ENCODE measurements at regions not wholly inside any gene's neighbourhood (a gene's known extent, or its start where the extent isn't known, plus 50 kb on each side); places are given as distances from the start of the nearest gene placed in this dataset.

DNA sequence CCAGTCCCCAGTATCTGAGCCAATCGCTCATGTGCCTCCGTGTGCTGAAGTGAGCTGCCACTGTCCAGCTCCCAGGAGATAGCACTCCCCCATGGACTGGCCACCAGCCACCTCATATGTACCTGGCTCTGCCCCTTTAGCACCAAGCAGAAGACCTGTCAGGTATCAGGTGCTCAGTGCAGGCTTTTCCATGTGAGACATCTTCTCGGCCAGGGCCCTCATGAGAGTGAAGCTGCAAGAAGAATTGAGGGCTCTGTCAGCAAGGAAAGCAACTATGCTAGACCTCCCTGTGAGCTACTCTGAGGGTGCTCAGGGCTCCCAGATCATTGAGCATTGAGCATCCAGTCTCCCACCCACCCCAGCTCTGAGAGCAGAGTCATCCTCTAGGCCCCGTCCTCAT lies 264.2 kb upstream of the ADAMTS16 start:
- CTCF ChIA-PET: no interaction called here
- intact Hi-C loops (cut with micrococcal nuclease; ENCODE audit: unreplicated experiment): no loop called here
- DNase-seq: no peak
- Mint-ChIP-seq H3K9me3 (ENCODE audit: low read depth, unreplicated experiment) (peaks cover 4% of the 10 kb centered on the region), H3K36me3 (ENCODE audit: insufficient read depth, unreplicated experiment) (no peaks in the 10 kb centered on the region), H3K27ac (ENCODE audit: unreplicated experiment) (no peak overlapping the region), H3K4me1 (ENCODE audit: low read depth, unreplicated experiment) (no peaks in the 10 kb centered on the region), H3K4me3 (ENCODE audit: low read depth, unreplicated experiment) (no peak overlapping the region), H3K27me3 (ENCODE audit: unreplicated experiment) (no peaks in the 10 kb centered on the region)
- BruUV-seq (replicated peaks): no TSS peak
- TF ChIP-seq, protein P1, sequence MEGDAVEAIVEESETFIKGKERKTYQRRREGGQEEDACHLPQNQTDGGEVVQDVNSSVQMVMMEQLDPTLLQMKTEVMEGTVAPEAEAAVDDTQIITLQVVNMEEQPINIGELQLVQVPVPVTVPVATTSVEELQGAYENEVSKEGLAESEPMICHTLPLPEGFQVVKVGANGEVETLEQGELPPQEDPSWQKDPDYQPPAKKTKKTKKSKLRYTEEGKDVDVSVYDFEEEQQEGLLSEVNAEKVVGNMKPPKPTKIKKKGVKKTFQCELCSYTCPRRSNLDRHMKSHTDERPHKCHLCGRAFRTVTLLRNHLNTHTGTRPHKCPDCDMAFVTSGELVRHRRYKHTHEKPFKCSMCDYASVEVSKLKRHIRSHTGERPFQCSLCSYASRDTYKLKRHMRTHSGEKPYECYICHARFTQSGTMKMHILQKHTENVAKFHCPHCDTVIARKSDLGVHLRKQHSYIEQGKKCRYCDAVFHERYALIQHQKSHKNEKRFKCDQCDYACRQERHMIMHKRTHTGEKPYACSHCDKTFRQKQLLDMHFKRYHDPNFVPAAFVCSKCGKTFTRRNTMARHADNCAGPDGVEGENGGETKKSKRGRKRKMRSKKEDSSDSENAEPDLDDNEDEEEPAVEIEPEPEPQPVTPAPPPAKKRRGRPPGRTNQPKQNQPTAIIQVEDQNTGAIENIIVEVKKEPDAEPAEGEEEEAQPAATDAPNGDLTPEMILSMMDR (IDR thresholded peaks at IDR 0.05; ENCODE audit: unreplicated experiment): no peak

DNA sequence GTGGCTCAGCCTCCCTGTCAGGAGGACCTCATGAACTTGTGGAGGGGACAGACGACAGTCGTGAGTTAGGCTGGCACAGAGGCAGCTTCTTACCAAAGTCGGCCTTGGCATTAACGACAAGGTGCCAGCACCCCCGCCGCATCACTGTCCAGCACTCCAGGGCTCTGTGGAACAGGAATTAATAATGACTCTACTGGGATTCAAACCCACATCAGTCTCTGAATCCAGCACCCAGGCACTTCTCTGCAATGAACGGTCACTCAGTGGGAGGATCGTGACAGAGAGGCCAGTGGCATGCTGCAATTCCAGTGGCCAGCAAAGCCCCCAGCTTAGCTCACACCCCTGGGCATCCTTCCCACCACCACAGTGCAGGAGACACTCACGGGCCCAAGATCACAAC lies 263.3 kb upstream of the ADAMTS16 start:
- DNase-seq: no peak
- H3K27me3 Mint-ChIP-seq (ENCODE audit: unreplicated experiment): no peaks in the 10 kb centered on the region
- TF ChIP-seq, protein P1 (IDR thresholded peaks at IDR 0.05; ENCODE audit: unreplicated experiment): no peak
- H3K4me3 Mint-ChIP-seq (ENCODE audit: low read depth, unreplicated experiment): no peak overlapping the region
- H3K9me3 Mint-ChIP-seq (ENCODE audit: low read depth, unreplicated experiment): no peaks in the 10 kb centered on the region
- intact Hi-C loops (cut with micrococcal nuclease; ENCODE audit: unreplicated experiment): no loop called here
- BruUV-seq (replicated peaks): no TSS peak
- H3K27ac Mint-ChIP-seq (ENCODE audit: unreplicated experiment): no peak overlapping the region
- CTCF ChIA-PET: interaction anchor here (0.6 kb wide), 1 partner anchor 258 kb away, joined by 4 read pairs; no protein-coding TSS in a partner anchor
- no peaks in the 10 kb centered on the region for H3K4me1 Mint-ChIP-seq (ENCODE audit: low read depth, unreplicated experiment)
- no peaks in the 10 kb centered on the region for H3K36me3 Mint-ChIP-seq (ENCODE audit: insufficient read depth, unreplicated experiment)

DNA sequence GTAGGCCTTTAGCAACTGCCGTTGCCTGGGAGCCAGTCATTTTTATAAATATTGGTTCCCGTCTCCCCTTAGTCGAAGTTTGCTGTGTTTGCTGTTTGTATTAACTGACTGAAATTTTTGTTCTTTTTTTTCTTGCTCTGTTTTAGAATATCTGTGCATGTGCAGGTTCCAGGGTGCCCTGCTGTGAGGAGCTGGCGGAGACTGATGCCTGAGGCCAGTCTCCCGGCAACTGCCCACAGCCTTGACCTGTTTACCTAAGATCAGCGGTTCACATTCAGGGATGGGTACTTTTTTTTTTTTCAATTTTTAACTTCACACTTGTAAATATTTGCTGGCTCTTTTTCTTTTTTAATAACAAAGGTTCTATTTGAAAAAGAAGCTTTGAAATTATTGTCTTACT lies 262.6 kb upstream of the ADAMTS16 start:
- CTCF ChIA-PET: interaction anchor here (0.6 kb wide), 1 partner anchor 257 kb away, joined by 4 read pairs; no protein-coding TSS in a partner anchor
- DNase-seq: no peak
- H3K9me3 Mint-ChIP-seq (ENCODE audit: low read depth, unreplicated experiment): no peaks in the 10 kb centered on the region
- no peak overlapping the region for H3K4me3 Mint-ChIP-seq (ENCODE audit: low read depth, unreplicated experiment)
- BruUV-seq (replicated peaks): no TSS peak
- no peaks in the 10 kb centered on the region for H3K4me1 Mint-ChIP-seq (ENCODE audit: low read depth, unreplicated experiment)
- TF ChIP-seq, protein P1 (IDR thresholded peaks at IDR 0.05; ENCODE audit: unreplicated experiment): no peak
- intact Hi-C loops (cut with micrococcal nuclease; ENCODE audit: unreplicated experiment): no loop called here
- no peaks in the 10 kb centered on the region for H3K27me3 Mint-ChIP-seq (ENCODE audit: unreplicated experiment)
- H3K27ac Mint-ChIP-seq (ENCODE audit: unreplicated experiment): no peak overlapping the region
- no peaks in the 10 kb centered on the region for H3K36me3 Mint-ChIP-seq (ENCODE audit: insufficient read depth, unreplicated experiment)

DNA sequence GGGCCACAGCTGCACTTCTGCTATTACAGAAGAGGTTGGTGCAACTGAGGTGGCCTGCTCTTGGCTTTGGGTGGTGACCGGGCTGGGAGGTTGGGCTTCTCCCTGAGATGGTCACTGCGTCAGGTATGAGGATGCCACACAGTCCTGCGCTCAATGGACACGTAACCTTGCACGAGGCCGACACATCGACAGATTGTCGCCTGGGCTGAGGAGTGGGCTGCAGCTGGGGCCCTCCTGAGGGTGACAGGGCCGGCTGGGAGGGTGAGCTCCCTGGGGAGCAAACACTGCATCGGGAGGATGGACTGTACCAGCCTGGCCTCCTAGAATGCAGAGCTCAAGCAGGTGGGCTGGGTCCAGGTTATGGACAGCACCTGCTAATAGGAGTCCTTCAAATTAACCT lies 261.1 kb upstream of the ADAMTS16 start:
- BruUV-seq (replicated peaks): no TSS peak
- no peaks in the 10 kb centered on the region for H3K4me1 Mint-ChIP-seq (ENCODE audit: low read depth, unreplicated experiment)
- TF ChIP-seq, protein P1 (IDR thresholded peaks at IDR 0.05; ENCODE audit: unreplicated experiment): no peak
- intact Hi-C loops (cut with micrococcal nuclease; ENCODE audit: unreplicated experiment): loop anchor here (1.0 kb wide), 1 partner anchor 540 kb away; no protein-coding TSS in a partner anchor
- no peaks in the 10 kb centered on the region for H3K27me3 Mint-ChIP-seq (ENCODE audit: unreplicated experiment)
- no peak overlapping the region for H3K4me3 Mint-ChIP-seq (ENCODE audit: low read depth, unreplicated experiment)
- no peak overlapping the region for H3K27ac Mint-ChIP-seq (ENCODE audit: unreplicated experiment)
- DNase-seq: no peak
- CTCF ChIA-PET: interaction anchor here (0.6 to 0.7 kb wide), 2 partner anchors 18 to 540 kb away, joined by 3 to 4 read pairs; no protein-coding TSS in a partner anchor
- no peaks in the 10 kb centered on the region for H3K36me3 Mint-ChIP-seq (ENCODE audit: insufficient read depth, unreplicated experiment)
- H3K9me3 Mint-ChIP-seq (ENCODE audit: low read depth, unreplicated experiment): no peaks in the 10 kb centered on the region
